Right ventricle myocardium superior (tissue), 1 donor: ENCODE measurements at regions not wholly inside any gene's neighbourhood (a gene's known extent, or its start where the extent isn't known, plus 50 kb on each side); places are given as distances from the start of the nearest gene placed in this dataset.
"Not testable (repeated sequence)": the region's sequence is repeated elsewhere in the genome, so short reads cannot be mapped to it uniquely, and the experiment has no call there.

ENCODE experiments used
- ATAC-seq: fragments of 200-7000 bp; cut with Tn5 transposase; one replicate; pipeline ENCODE4 v1.9.1; 2020; ENCODE audit warnings: mild to moderate bottlenecking; ENCODE audit not compliant: poor library complexity
- DNase-seq: peaks from one replicate; pipeline ENCODE4 v3.0.0-alpha.2; 2020
- intact Hi-C: fragments of 100-400 bp; cut with DNase I; formaldehyde crosslinking; loops from one replicate; pipeline ENCODE4 v1.11.2; 2022
- donor health status: DM: no; HTN: yes; CAD: no; lungs with severe emphysema.

DNA sequence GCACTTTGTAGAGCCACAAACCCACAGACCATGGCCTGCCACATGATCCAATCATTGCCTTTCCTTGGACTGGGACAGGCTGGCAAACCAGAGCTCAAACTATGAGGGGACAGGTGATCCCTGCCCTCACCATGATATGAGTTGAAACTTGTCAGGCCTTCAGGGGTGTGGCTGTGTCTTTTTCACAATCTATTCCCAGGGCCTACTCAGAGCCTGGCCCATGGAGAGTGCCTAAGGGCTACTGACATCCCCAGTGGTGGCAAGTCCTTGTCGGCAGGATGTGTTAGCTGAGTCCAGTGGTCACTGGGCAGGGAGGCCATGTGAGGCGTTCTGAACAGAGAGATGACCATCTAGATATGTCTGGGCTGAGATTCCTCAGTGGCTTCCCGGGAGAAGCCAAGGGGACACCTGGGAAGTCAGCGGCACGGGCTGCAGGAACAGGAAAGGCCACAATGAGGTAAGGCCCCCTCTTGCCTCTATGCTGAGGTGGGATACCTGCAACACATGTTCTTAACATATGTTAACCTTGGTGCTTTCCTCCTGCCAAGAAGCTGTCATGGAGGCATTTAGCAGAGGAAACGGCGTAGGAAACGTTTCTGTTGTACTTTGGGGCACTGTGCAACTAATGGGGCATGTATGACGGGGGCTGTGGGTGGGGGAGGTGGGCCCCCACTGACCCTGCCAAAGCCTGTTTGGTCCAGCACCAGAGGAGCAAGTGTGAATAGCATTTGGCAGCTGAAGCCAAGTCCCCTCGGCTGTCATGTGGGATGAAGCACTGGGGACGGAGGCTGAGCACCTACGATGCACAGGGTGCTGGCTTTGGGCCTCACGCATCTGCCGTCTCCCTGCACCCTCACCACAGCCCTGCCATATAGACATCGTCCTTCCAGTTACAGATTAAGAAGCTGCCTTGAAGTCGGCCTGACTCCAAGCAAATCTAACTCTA, 384.0 kb downstream of the RPS24 start:
- no peak for ATAC-seq
- no peak for DNase-seq
- intact Hi-C loops = no loop called here

DNA sequence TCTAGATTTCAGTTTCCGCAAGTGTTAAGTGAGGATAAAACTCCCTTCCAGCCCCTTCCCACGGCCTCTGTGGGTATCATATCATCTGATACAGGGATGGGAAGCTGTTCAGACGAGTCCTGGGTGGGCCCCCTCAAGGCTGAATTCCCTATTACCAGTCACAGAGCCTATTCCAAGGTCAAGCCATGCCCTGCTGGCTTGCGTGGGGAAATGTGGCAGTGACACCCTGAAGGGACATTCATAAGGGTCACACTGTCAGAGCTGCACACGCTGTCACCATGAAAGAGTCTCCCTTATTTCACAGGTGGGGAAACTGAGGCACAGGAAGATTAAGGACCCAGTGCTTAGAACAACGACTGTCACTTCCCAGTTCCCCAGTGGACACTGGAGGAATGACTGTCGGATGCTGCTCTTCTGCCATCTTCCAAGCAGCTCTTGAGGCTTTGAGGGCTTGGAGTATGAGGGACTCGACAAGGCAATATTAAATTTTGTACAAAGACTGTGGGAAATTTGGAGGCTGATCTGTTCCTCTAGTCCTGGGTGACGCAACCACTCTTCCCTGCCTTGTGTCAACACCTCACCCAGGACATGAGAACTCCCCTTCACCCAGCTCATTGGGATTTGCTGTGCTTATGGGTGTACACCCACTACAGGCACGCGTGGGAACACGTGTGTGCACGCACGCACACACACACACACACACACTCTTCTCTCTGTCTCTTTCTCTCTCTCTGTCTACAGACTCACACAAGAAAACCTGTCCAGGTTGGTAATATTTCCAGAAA, 386.0 kb downstream of the RPS24 start:
- intact Hi-C loops = no loop called here
- no peak for DNase-seq

DNA sequence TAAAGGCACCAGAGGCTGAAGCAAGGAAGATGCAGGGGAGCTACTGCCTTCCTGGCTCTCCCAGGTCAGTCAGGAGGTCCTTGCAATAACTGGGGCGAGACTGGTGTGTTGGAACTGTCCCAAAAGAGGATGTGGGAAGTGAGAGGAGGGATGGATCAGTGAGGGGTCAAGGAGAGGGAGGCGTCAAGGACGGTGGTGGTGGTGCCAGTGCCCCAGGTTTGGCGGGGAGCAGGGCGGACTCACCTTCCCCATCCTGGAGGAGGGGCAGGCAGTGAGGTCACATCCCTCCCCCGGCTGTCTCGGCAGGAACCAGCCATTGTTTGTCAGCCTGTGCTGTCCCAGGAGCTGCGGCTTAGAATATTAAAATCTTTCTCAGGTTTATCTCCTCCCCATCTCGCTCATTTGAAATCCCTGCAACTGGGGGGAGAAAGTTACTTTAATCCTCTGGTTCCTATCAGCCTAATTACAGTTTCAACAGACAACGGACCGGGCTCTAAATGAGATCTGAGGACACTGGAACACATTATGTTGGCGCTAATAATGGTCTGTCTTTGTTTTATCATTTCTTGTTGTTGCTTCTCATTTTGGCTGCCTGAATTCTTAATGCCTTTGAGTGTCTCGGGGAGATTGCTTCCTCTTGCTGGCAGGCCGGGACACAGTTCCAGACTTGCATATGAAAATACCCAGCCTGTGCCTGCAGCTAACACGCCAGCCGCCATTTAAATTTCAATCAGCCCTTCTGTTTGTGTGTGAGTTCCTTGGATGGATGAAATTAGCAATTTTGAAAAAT, 387.5 kb downstream of the RPS24 start:
- ATAC-seq (no peak), DNase-seq (no peak)
- intact Hi-C loops = no loop called here

More for the DNA sequence above, 386.0 kb downstream of the RPS24 start:
- no peak for ATAC-seq

DNA sequence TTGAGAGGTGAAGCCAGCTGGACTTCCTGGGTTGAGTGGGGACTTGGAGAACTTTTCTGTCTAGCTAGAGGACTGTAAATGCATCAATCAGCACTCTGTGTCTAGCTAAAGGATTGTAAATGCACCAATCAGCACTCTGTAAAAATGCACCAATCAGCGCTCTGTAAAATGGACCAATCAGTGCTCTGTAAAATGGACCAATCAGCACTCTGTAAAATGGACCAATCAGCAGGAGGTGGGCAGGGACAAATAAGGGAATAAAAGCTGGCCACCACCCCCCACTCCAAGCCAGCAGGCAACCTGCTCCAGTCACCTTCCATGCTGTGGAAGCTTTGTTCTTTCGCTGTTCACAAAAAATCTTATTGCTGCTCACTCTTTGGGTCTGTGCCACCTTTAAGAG, 390.4 kb downstream of the RPS24 start:
- DNase-seq, intact Hi-C loops, ATAC-seq: not testable (repeated sequence)

DNA sequence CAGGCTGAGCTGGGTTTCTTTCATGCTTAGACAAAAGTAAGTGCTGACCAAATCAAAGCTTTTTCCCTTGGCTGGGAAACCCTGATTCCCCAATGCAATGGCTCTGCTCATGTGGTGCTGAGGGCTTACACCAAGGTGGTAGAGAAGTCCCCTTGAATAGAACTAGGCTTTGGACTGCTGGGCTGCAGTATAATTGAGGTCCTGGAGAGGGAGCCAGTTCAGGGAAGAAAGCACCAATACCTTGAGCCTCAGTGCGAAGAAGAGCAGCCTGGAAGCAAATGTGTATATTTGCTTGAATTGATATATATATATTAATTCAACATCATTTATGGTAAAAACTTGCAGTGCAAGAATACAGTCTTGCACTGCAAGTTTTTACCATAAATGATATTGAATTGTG, 391.1 kb downstream of the RPS24 start:
- intact Hi-C loops = no loop called here
- no peak for DNase-seq
- no peak for ATAC-seq

DNA sequence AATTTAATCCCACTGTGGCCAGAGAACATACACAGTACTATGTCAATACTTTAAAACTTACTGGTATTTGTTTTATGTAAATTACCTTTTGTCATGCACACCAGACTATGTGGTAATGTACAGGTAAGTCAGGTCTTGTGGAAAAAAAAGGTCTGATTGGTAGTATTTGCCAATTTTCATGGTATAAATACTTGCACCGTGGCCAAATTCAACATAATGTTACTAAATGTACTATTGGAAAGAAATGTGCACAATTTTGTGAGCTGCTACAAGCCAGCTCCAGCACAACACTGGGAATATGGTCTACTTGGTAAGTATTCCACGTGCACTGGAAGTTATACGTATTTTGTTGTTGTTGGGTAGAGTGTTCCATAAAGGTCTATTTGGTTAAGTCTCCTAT, 392.5 kb downstream of the RPS24 start:
- no peak for DNase-seq
- no peak for ATAC-seq
- intact Hi-C loops = no loop called here

DNA sequence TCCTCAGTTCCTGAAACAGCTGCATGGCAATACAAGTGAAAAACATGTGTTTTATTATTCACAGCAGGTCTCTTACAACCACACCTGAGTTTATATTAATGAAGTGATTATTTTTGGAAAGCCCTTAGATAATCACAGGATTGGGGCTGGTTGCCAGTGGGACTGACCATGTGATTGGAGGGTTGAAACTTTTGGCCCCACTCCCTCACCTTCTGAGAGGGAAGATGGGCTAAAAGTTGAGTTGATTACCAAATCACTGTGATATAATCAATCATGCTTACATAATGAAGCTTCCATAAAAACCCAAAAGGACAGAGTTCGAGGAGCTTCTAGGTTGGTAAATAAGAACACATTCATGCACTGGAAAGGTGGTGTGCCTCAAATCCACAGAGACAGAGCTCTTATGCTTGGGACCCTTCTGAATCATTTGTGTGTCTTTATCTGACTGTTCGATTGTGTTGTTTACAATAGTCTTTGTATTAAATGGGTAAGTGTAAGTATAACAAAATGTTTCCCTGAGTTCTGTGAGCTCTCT, 393.9 kb downstream of the RPS24 start:
- intact Hi-C loops = no loop called here
- DNase-seq (no peak), ATAC-seq (no peak)

DNA sequence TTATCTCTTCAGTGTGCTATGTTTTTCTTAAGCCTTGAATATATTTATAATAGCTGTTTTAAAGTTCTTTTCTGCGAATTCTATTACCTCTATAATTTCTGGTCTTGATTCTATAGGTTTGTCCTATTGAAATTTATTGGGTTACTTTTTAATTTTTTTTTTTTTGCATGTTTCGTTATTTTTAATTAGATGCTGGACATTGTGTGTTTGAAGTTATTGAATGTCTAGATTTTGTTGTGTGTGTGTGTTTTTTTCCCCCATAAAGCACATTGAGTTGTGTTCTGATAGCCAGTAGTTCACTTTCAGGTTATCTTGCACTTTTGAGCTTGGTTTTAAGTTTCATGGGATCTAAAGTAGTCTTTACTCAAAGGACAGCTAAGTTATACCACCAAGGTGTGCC, 394.9 kb downstream of the RPS24 start:
- DNase-seq (no peak), ATAC-seq (no peak)
- intact Hi-C loops = no loop called here

DNA sequence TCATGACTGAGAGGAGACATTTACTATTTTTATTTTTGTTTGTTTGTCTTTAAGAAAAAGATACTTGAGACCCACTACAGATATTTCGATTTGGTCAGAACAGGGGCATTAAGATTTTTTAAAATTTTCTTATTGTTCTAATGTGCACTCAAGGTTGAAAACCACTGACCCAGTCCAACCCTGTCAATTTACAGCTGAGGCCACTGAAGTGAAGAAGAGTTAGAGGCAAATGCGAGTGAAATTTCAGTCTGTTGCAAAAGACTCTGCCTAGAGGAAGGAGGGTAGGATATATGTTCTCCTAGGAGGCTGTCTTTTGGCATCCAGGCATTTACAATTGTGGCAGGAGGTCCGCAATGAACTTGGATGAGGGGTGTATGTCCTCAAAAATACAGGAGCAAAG, 396.3 kb downstream of the RPS24 start:
- DNase-seq (no peak), ATAC-seq (no peak)
- intact Hi-C loops = no loop called here

DNA sequence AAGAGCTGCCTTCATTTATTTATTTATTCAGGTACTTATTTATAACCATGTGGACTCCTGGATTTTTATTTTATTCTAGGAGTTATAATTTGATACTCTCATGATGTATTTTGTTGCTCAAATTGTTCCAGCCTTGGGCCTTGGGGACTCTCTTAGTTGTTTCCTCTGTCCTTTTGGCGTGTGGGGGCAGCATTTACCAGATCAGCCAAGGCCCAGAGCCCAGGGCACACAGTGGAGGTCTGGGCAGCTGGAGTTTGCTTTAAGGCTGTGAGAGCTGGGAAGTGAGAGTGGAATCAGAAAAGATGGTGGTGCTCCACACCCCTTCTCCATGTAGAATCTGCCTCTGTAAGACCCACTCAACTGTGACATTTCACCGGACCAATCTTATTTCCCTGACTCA, 398.9 kb downstream of the RPS24 start:
- ATAC-seq (peak; percentile 39), DNase-seq (peak; percentile 54)
- intact Hi-C loops = no loop called here

DNA sequence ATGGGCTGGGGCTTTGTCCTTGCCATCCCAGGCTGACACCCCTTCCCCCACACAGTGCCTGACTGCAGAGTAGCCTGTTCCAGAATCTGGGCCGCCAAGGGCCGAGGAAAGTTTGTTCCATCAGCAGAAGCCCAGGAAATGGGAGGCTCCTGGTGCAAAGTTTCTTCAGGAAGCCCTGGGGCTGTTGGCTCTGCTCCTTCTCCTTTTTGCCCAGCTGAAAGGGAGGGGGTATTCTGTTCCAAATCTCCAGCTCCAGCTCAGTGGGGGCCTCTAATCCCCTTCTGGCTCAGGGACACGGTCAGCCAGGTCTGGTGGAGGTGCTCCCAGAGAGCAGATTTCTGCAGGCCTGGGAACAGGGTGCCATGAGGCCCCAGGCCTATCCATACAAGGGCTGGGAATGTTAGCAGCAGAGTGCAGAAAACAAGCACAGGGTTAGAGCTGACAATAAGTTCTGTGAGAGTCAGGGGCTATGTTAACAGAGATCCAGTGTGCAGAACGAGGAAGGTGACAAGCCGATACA, 399.5 kb downstream of the RPS24 start:
- DNase-seq (peak; percentile 64), ATAC-seq (peak; percentile 44)
- intact Hi-C loops = no loop called here

DNA sequence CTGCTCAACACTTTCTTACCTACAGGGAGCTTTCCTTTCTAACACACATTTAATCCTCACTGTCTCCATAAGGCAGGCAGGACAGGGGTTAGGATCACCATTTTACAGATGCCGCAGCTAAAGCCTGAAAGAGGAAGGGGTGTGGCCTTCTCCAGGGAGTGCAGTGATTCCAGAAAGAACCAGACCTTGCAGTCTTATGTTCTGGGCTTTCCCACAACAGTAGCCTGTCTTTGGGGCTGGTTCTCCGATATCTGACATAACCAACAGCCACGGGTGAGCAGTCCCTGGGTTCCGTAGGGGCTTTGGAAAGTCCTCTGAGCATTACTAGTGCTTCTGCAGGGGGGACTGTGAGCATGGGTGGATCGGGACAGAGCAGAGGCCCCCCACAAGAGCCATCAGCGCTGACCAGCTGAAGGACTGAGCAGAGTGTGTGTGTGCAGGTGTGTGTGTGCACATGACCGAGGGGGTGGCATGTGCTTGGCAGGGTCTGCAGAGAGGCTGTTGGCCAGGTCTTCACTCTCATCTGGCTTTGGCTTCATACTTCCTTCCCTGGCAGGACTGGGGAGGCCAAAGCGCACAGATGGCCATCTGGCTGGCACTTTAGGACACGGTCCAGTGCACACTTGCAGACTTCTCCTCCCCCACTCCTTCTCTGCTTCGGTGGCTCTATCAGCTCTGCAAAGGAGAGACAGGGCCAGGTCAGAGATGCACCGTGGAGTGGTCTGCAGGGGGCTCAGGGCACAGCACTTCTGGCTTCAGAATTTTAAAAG, 400.3 kb downstream of the RPS24 start:
- DNase-seq = peak; percentile 51
- intact Hi-C loops = no loop called here
- ATAC-seq = peak; percentile 57

DNA sequence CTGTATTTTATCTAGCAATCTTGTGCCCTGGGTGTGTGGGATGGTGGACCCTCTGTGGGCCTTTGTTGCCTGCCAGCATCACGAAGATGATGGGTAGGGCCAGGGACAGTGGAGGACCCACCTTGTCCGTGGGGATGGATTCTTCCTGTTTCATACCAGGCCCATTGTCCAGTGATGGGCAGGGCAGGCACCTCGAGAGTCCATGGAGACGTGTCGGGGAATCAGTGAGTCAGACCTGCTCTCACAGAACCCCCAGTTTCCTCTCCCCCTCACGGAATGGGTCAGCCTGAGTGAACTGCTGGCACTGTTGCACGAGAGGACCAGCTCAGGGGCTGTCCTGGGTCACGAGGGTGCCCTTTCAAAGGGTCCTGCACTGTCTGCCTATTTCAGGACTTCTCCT, 401.2 kb downstream of the RPS24 start:
- ATAC-seq (no peak), DNase-seq (no peak)
- intact Hi-C loops = no loop called here

DNA sequence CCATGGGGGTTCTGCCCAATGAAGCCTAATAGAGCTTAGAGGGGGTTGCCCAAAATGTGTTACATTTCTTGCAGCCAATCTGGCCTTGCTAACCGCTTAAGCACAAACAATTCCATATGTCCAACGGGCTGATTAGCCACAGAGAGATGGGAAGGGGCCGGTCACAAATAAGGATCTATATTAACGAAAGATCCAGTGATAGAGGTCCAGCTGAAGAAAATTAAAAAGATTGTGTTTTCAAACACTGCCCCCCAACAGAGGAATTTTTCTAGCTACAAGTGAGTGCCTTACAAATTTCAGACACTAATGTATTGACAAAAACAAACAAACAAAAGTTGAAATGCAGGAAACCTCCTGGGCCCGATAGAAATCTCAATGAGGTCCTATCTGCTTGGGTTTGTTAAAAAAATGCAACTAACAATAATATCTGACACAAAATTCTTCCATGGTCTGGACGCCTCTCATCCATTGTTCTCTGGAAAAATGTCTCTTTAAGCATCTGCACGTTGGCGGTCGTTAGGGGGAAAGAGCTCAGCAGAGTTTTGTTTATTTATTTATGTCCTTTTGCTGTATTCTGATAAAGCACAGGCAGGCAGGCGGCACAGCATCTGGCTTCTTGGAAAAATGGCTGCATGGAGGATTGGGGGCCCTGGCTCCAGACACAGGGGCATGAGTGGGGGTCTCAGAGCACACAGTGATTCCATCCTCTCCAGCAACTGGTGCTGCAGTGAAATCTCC, 402.0 kb downstream of the RPS24 start:
- no peak for DNase-seq
- intact Hi-C loops = no loop called here
- ATAC-seq = no peak

DNA sequence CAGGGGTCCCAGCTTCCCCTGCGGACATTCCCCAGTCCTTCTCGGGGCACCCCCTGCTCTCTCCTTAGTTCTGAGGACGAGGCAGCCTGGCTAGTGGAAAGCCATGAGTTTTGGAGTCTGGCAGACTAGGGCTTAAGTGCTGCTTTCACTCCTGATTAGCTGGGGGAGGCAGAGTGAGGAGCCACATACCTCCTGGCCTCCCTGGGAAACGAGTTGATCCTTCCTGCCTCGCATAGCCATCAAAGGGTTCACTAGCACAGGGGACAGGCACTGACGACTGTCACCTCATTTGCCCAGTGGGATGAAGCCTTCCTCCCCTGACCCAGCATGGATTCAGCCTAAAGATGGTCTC, 402.5 kb downstream of the RPS24 start:
- intact Hi-C loops = no loop called here
- no peak for DNase-seq
- ATAC-seq = no peak

DNA sequence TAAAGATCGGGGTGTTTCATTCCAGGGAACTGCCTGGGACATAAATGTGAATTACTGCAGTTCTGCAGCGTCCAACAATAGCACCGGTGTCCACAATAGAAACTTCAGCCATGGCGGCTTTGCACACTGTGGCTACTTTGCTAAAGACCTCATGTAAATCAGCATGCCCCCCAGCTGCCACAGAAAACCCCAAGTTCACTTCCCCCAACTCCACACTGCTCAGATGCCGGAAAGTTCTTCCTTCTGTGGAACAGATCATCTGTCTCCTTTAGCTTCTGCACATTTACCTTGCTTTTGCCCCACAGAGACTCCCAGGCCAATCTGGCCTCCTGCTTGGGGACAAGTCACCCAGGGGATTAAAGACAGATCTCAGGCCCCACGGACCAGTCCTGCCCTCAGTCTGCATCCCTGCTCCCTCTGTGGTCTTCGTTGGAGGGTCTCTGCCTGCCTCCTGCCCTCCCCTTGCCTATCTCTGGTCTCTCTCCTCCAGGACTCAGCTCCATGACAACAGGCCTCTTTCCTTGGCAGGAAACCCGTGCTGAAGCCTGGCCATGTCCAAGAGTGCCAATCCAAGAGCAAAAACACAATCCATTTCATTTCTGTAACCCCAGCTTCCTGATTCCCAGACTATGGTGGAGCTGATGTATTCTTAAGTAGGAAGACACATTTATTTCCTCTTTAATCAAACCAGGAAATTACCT, 403.2 kb downstream of the RPS24 start:
- DNase-seq = no peak
- intact Hi-C loops = no loop called here
- no peak for ATAC-seq

DNA sequence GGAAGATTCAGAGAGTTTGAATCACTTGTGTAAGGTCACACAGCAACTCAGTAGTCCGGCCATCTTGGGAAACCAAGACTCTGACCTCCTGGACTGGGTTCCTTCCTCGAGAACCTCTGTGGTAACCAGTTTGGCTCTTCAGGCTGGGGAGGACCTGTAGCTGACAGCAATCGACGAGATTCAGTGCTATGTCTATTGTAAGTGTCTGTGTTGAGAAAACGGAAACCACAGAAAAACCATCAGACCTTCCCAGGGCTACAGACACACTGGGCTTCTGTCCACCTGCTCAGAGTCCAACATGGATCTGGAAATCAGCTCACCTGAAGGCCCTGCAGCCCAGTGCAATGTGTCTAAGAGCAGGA, 403.7 kb downstream of the RPS24 start:
- intact Hi-C loops = no loop called here
- ATAC-seq (no peak), DNase-seq (no peak)
